Cardiac septum (tissue), 1 donor: ENCODE measurements at regions not wholly inside any gene's neighbourhood (a gene's known extent, or its start where the extent isn't known, plus 50 kb on each side); places are given as distances from the start of the nearest gene placed in this dataset.

Source experiments
- DNase-seq: peaks from one replicate; pipeline ENCODE4 v3.0.0-alpha.2; 2020; ENCODE audit warnings: low spot score
- intact Hi-C: fragments of 100-400 bp; cut with DNase I; formaldehyde crosslinking; loops from one replicate; pipeline ENCODE4 v1.14.0; 2022
- donor health status: DM: no; HTN: no; CAD: no.

DNA sequence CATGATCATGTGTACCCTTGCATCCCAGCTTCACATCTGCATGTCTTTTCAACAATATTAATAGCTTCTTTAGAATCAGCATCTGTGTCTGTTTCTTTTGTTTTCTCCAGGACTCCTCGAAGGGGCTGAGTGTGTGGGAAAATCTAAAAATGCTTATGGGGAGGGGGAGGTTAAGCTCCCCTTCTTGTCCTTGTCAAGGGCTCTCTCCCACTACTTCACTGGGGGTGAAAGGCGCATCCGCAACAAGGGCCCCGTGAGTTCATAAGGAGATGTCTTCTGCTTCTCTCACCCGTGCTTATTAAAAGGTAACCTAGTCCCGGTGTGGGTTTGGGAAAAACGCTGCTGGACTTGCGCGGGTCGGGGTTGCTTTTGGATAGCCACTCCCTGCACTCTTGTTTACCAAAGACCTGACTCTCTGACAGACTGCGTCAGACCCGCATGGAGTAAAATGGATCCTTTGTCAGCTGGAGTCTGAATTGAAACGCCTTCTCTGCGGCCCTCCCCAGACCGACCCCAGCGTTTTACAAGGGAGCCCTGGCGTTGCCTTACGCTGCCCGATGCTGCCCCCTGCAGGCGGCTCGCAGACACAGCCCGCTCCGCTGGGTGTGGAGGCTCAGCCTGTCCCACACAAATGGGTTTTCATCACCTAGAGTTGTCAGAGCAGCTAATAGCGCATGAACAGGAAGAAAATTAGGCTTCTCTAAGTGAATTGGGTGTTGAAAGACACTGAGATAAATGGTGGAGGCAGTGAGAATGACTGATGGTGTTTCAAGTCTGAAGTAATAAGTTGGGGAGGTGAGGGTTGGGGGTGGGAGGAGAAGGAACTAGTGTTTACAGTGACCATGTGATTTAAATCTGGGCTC, 53.8 kb downstream of the IER5 start:
- DNase-seq: peak; percentile 95
- intact Hi-C loops: loop anchor here (1.0 to 5.0 kb wide), 6 partner anchors 24 to 190 kb away; partner anchors contain the start of gene STX6

- intact Hi-C loops: loop anchor here (2.0 to 5.0 kb wide), 4 partner anchors 24 to 191 kb away; partner anchors contain the start of gene STX6
These were observed 54.8 kb downstream of the IER5 start for GRCh38 chr1:181143102-181143859.

GRCh38 chr1:181144238-181144637, 55.7 kb downstream of the IER5 start:
- intact Hi-C loops: loop anchor here (5.0 kb wide), 2 partner anchors 122 to 192 kb away; partner anchors contain the start of gene STX6
- DNase-seq: no peak

More at GRCh38 chr1:181143102-181143859, 54.8 kb downstream of the IER5 start:
- DNase-seq: no peak

DNA sequence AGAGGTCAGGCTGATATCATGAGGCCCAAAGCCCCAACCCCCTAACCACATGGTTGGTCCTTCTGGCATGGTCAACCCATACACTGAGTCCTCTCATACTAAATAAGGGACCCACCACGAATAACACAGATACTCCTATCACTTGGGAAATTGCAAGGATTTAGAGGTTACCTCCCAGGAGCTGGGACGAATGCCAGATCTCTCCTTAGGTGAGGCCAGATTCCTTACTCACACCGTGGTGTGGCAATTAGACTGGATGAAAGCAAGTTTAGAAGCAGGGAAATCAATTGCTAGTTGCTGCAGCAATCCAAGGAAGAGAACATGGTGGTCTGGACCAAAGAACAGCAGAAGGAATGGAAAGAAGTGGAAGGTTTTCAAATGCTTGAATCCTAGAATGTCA, 60.1 kb downstream of the IER5 start:
- intact Hi-C loops: no loop called here

GRCh38 chr1:181149326-181150125, 61.0 kb downstream of the IER5 start:
- no peak for DNase-seq
- intact Hi-C loops: loop anchor here (10.0 kb wide), 1 partner anchor 515 kb away; the partner anchor contains the start of gene XPR1

More for the DNA sequence above, 60.1 kb downstream of the IER5 start:
- no peak for DNase-seq

GRCh38 chr1:181150273-181150672, 61.8 kb downstream of the IER5 start:
- no peak for DNase-seq
- intact Hi-C loops: loop anchor here (10.0 kb wide), 1 partner anchor 515 kb away; the partner anchor contains the start of gene XPR1

DNA sequence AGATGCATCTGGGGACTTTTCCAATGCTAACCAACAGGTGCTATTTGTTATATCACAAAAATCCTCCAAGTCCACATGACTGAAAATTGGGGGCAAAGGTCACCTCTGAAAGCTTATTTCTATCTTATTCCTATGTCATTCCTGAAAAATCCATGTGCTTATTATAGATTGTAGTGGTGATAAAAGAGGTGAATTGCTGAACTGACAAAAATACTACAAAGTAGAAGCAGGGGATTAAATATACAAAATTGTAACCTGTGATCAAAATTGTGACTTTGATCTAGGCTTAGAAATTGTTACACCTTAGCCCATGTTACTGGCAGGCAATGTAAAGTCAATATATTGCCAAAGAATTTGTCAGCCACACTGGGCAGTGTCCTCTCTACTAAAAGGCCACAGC, 62.3 kb downstream of the IER5 start:
- DNase-seq: no peak
- intact Hi-C loops: loop anchor here (10.0 kb wide), 1 partner anchor 516 kb away; the partner anchor contains the start of gene XPR1

- intact Hi-C loops: loop anchor here (2.0 to 10.0 kb wide), 2 partner anchors 63 to 517 kb away; partner anchors contain the start of genes IER5 and XPR1
- DNase-seq: no peak
These were observed 63.2 kb downstream of the IER5 start for GRCh38 chr1:181151378-181152326.

GRCh38 chr1:181152892-181153633, 64.6 kb downstream of the IER5 start:
- intact Hi-C loops: loop anchor here (2.0 to 10.0 kb wide), 2 partner anchors 64 to 518 kb away; partner anchors contain the start of genes IER5 and XPR1
- peak; percentile 90 for DNase-seq

- DNase-seq: no peak
- intact Hi-C loops: loop anchor here (2.0 to 10.0 kb wide), 2 partner anchors 65 to 519 kb away; partner anchors contain the start of genes IER5 and XPR1
These were observed 65.1 kb downstream of the IER5 start for GRCh38 chr1:181153634-181153961.

GRCh38 chr1:181155339-181155738, 66.8 kb downstream of the IER5 start:
- DNase-seq: no peak
- intact Hi-C loops: loop anchor here (5.0 to 10.0 kb wide), 2 partner anchors 521 to 653 kb away; partner anchors contain the start of genes ACBD6 and XPR1

GRCh38 chr1:181159451-181160140, 71.1 kb downstream of the IER5 start:
- no peak for DNase-seq
- intact Hi-C loops: loop anchor here (5.0 to 10.0 kb wide), 2 partner anchors 525 to 657 kb away; partner anchors contain the start of genes ACBD6 and XPR1

- DNase-seq: no peak
- intact Hi-C loops: no loop called here
These were observed 71.8 kb downstream of the IER5 start for GRCh38 chr1:181160322-181160721.

DNA sequence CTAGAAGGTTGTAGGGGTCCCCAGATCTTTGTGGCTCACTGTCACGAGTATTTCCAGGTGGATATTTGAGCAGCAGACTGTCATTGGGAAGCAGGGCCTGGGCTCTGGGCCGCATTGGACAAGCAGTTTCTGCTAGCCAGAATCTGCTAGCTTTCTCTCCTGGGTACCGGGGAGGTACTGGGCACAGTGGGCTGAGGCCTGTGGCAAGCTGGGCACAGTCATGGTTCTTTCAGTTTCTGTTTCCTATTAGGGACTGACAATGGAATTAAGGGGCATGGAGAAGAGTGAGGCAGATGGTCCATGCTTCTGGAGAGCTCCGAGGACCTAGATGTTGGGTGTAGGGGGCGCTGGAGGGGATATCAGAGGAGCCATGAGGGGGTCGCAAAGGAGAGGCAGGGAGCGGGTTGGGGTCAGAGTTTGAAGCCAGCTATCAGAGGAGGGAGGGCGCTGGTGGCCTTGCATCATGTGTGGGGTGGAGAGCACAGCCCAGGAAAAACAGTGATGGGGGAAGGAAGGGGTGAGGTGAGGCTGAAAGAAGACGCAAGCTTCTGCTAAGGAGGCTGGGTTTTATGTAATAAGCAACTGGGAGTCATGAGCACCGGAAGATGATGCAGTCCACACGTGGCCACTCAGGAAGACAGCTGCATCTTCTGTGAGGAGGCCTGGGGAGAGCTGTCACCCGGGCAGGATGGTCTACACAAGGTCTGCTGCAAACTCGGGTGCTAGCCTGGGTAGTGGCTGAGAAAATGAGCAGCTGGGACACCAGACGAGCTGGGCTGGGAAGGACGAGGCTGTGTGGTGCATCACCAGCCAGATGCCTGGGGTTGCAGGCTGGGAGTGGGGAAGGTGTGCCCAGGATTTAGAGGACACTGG, 72.7 kb downstream of the IER5 start:
- no peak for DNase-seq
- intact Hi-C loops: no loop called here

- no peak for DNase-seq
- intact Hi-C loops: no loop called here
These were observed 75.2 kb downstream of the IER5 start for GRCh38 chr1:181163662-181164061.
